ENCODE measurements at regions not wholly inside any gene's neighbourhood (a gene's known extent, or its start where the extent isn't known, plus 50 kb on each side); places are given as distances from the start of the nearest gene placed in this dataset.

DNA sequence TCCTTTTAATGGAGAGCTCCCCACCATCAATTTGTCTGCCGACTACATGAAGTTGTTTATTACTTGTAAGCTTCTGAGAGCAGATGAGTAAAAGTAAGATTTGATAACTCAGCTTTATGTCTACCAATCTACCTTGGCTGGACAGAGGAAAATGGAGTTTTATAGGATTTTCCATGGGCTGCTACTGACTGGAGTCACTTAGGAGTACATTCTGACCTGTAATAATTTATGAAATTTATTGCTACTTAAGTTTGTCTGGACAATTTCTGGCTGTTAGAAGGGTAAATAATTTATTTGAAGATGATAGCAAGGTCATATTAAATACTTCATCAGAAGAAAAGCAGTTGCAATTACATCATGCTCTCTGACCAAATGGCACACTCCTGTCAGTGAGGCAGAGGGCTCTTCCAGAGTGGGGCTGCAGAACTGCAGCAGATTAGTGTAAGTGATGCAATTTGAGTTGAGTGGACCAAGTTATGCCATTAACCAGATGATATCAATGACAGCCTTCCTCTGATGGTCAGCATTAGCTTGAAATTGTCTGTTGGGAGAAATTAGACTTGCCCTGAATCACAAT lies 736.7 kb upstream of the PTBP2 start:
- no peaks in the 10 kb centered on the region for H3K9me3 ChIP-seq (ENCODE audit: severe bottlenecking)
- DNase-seq (ENCODE audit: low spot score) (no peak), ATAC-seq (ENCODE audit: low read depth) (no peak)
- no peak overlapping the region for H3K4me3 ChIP-seq (ENCODE audit: severe bottlenecking)
- H3K36me3 ChIP-seq (ENCODE audit: low read depth) = no peaks in the 10 kb centered on the region
- TF ChIP-seq, protein P1, sequence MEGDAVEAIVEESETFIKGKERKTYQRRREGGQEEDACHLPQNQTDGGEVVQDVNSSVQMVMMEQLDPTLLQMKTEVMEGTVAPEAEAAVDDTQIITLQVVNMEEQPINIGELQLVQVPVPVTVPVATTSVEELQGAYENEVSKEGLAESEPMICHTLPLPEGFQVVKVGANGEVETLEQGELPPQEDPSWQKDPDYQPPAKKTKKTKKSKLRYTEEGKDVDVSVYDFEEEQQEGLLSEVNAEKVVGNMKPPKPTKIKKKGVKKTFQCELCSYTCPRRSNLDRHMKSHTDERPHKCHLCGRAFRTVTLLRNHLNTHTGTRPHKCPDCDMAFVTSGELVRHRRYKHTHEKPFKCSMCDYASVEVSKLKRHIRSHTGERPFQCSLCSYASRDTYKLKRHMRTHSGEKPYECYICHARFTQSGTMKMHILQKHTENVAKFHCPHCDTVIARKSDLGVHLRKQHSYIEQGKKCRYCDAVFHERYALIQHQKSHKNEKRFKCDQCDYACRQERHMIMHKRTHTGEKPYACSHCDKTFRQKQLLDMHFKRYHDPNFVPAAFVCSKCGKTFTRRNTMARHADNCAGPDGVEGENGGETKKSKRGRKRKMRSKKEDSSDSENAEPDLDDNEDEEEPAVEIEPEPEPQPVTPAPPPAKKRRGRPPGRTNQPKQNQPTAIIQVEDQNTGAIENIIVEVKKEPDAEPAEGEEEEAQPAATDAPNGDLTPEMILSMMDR (IDR thresholded peaks at IDR 0.05; ENCODE audit: poor library complexity, severe bottlenecking) = no peak
- H3K27ac ChIP-seq (ENCODE audit: poor library complexity, severe bottlenecking) = no peak overlapping the region
- no peaks in the 10 kb centered on the region for H3K4me1 ChIP-seq (ENCODE audit: insufficient read depth, poor library complexity, severe bottlenecking)
- no peaks in the 10 kb centered on the region for H3K27me3 ChIP-seq (ENCODE audit: insufficient read depth, poor library complexity, severe bottlenecking)

DNA sequence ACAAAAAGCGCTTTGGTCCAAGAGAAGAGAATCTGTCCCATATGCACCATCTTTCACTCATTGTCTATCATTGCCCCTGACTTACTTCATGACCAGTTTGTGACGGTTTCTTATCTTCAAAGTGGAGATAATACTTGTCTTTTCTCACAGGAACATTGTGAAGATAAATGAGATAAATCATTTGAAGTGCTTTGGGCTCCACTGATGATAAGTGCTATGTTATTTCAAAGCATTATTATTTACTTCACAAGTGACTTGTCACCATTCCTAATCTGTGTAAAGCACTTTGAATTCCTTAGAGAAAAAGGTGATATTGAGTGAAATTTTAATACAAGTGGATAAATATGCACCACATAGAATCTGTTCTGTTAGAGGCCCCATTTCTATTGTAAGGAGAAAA lies 731.6 kb upstream of the PTBP2 start:
- ATAC-seq (ENCODE audit: low read depth) (no peak), DNase-seq (ENCODE audit: low spot score) (no peak)
- Histone ChIP-seq H3K36me3 (ENCODE audit: low read depth) (no peaks in the 10 kb centered on the region), H3K27me3 (ENCODE audit: insufficient read depth, poor library complexity, severe bottlenecking) (no peaks in the 10 kb centered on the region), H3K9me3 (ENCODE audit: severe bottlenecking) (no peaks in the 10 kb centered on the region), H3K27ac (ENCODE audit: poor library complexity, severe bottlenecking) (no peak overlapping the region), H3K4me1 (ENCODE audit: insufficient read depth, poor library complexity, severe bottlenecking) (peaks cover 5% of the 10 kb centered on the region), H3K4me3 (ENCODE audit: severe bottlenecking) (no peak overlapping the region)
- TF ChIP-seq, protein P1 (IDR thresholded peaks at IDR 0.05; ENCODE audit: poor library complexity, severe bottlenecking) = no peak

DNA sequence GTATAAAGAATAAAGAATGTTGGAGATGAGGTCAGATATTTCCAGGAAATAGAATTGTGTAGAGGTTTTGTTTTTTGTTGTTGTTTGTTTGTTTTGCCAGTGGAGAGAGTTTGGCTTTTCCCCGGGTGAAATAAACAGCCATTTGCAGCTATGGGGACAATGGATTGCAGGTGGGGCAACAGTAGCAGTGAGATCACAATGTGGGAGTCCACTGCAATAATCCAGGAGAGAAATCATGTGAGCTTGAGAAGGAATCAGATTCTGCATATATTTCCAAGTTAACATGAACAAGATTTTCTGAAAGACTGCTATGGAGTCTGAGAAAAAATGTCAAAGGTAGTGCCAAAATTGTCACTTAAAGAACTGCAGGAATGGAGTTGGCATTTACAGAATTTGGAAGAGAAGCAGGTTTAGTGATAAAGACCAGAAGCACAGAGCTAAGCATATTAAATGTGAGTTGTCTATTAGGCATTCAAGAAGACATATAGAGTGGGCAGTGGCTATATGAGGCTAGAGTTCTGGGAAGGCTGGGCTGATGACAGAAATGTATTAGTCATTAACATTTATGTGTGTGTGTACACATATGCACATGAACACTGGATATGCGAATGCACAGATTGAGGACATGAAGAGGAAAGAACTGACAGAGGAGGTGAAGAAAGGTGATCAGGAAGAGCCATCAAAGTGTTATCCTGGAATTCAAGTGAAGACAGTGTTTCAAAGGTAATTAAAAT lies 729.6 kb upstream of the PTBP2 start:
- Histone ChIP-seq H3K27ac (ENCODE audit: poor library complexity, severe bottlenecking) (no peak overlapping the region), H3K27me3 (ENCODE audit: insufficient read depth, poor library complexity, severe bottlenecking) (no peaks in the 10 kb centered on the region), H3K4me1 (ENCODE audit: insufficient read depth, poor library complexity, severe bottlenecking) (peaks cover 5% of the 10 kb centered on the region), H3K36me3 (ENCODE audit: low read depth) (no peaks in the 10 kb centered on the region), H3K4me3 (ENCODE audit: severe bottlenecking) (no peak overlapping the region), H3K9me3 (ENCODE audit: severe bottlenecking) (no peaks in the 10 kb centered on the region)
- TF ChIP-seq, protein P1 (IDR thresholded peaks at IDR 0.05; ENCODE audit: poor library complexity, severe bottlenecking) = no peak
- ATAC-seq (ENCODE audit: low read depth) (no peak), DNase-seq (ENCODE audit: low spot score) (no peak)

DNA sequence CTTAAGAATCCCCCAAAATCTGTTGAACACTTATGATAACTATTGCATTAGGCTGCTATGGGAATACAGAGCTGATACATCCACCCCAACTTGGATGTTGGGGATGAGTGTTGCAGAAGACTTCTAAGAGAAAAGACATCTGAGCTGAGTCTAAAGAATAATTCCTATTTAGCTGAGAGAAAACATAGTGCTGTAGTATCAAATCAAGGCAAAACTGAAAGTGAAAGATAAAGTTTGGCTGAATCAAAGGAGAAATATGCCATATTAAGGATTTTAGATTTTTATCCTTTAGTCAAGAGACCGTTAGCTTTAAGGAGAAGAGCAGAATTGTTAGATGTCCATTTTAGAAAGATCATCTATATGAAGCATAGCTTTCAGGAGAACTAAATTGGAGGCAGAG lies 726.9 kb upstream of the PTBP2 start:
- Histone ChIP-seq H3K9me3 (ENCODE audit: severe bottlenecking) (no peaks in the 10 kb centered on the region), H3K27ac (ENCODE audit: poor library complexity, severe bottlenecking) (no peak overlapping the region), H3K4me3 (ENCODE audit: severe bottlenecking) (no peak overlapping the region), H3K4me1 (ENCODE audit: insufficient read depth, poor library complexity, severe bottlenecking) (peaks cover 5% of the 10 kb centered on the region), H3K36me3 (ENCODE audit: low read depth) (no peaks in the 10 kb centered on the region), H3K27me3 (ENCODE audit: insufficient read depth, poor library complexity, severe bottlenecking) (no peaks in the 10 kb centered on the region)
- TF ChIP-seq, protein P1 (IDR thresholded peaks at IDR 0.05; ENCODE audit: poor library complexity, severe bottlenecking) = no peak
- ATAC-seq (ENCODE audit: low read depth) (no peak), DNase-seq (ENCODE audit: low spot score) (no peak)

DNA sequence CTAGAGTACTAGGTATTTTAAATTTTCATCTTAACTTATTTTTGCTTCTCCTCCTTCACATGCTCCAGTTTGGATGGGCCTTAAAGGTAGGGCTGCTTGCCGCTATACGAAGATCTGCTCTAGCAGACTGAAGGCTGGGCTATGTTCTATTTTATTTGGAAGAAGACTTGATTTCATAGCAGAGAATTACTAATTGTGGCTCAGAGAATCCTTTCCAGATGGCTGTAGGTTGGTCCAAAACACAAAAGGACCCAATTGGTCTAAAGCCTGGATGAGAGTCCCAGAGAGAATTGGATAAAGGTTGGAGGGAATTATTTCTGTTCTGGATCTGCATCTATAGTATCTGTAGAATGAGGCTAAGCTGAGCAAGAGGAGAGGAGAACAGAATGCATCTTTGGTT lies 719.4 kb upstream of the PTBP2 start:
- no peak for ATAC-seq (ENCODE audit: low read depth)
- DNase-seq (ENCODE audit: low spot score) = no peak
- H3K27ac ChIP-seq (ENCODE audit: poor library complexity, severe bottlenecking) = no peak overlapping the region

More for the DNA sequence above, 719.4 kb upstream of the PTBP2 start:
- TF ChIP-seq, protein P1 (IDR thresholded peaks at IDR 0.05; ENCODE audit: poor library complexity, severe bottlenecking) = no peak
- no peaks in the 10 kb centered on the region for H3K9me3 ChIP-seq (ENCODE audit: severe bottlenecking)
- no peak overlapping the region for H3K4me3 ChIP-seq (ENCODE audit: severe bottlenecking)
- no peaks in the 10 kb centered on the region for H3K4me1 ChIP-seq (ENCODE audit: insufficient read depth, poor library complexity, severe bottlenecking)
- H3K27me3 ChIP-seq (ENCODE audit: insufficient read depth, poor library complexity, severe bottlenecking) = peaks cover 6% of the 10 kb centered on the region
- H3K36me3 ChIP-seq (ENCODE audit: low read depth) = no peaks in the 10 kb centered on the region
